Peyer's patch (tissue), 4 donors: ENCODE measurements at regions not wholly inside any gene's neighbourhood (a gene's known extent, or its start where the extent isn't known, plus 50 kb on each side); places are given as distances from the start of the nearest gene placed in this dataset.

Source experiments
- POLR2A ChIP-seq, 2 donors: fragments of 450-650 bp; IDR thresholded peaks; one replicate each; pipeline ENCODE4 v1.5.1; 2017; ENCODE audit warnings: antibody characterized with exemption in 2 of 2, mild to moderate bottlenecking in 2 of 2, moderate library complexity in 2 of 2
- TF ChIP-seq, protein P1 (sequence below), 6 experiments: fragments of 450-650 bp in 4 of 6; fragments of 200-600 bp in 2 of 6; sonication (generic) in 1 of 6; IDR thresholded peaks; one replicate each; pipeline ENCODE4 v1.5.1; 2017 to 2019; ENCODE audit warnings: antibody characterized with exemption in 6 of 6, mild to moderate bottlenecking in 3 of 6, moderate library complexity in 1 of 6

DNA sequence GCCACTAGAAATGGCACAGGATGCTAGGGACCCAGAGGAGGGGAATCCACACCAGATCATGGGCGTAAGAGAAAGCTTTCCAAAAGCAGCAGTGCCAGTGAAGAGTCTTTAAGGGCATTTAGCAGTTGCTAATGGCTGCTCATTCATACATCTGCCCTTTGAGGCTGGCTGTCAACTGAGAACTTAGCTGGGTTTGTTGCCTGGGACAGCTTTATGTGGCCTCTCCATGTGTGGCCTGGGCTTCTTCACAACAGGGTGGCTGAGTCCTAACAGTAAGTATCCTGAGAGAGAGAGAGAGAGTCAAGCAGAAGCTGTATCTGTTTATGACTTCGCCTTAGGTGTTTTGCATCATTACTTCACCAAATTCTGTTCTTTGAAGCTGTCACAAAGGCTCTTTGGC, 286.1 kb upstream of the KCNJ16 start:
- TF ChIP-seq, protein P1, sequence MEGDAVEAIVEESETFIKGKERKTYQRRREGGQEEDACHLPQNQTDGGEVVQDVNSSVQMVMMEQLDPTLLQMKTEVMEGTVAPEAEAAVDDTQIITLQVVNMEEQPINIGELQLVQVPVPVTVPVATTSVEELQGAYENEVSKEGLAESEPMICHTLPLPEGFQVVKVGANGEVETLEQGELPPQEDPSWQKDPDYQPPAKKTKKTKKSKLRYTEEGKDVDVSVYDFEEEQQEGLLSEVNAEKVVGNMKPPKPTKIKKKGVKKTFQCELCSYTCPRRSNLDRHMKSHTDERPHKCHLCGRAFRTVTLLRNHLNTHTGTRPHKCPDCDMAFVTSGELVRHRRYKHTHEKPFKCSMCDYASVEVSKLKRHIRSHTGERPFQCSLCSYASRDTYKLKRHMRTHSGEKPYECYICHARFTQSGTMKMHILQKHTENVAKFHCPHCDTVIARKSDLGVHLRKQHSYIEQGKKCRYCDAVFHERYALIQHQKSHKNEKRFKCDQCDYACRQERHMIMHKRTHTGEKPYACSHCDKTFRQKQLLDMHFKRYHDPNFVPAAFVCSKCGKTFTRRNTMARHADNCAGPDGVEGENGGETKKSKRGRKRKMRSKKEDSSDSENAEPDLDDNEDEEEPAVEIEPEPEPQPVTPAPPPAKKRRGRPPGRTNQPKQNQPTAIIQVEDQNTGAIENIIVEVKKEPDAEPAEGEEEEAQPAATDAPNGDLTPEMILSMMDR (IDR thresholded peaks at IDR 0.05): no peak
- no peak for TF ChIP-seq POLR2A (IDR thresholded peaks at IDR 0.05)
